ENCODE measurements at regions not wholly inside any gene's neighbourhood (a gene's known extent, or its start where the extent isn't known, plus 50 kb on each side); places are given as distances from the start of the nearest gene placed in this dataset.

DNA sequence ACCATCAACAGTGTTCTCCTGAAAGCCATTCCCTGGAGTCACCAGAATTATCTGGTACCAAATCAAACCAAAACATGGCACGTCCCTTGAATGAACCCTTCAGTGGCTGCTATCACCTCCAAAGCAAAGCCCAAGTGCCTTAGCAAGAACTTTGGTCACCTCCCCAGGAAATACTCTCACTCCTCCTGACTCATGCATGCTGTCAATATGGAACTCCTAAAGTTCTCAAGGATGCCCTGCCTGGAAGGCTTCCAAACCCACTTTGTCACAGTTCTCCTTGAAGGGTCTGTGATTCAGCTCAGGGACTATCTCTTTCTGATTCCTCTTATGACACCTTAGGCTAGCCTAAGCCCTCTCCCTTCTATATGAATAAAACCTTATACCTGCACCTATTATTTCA, 146.1 kb upstream of the RUNX1 start:
- TF ChIP-seq, protein P1, sequence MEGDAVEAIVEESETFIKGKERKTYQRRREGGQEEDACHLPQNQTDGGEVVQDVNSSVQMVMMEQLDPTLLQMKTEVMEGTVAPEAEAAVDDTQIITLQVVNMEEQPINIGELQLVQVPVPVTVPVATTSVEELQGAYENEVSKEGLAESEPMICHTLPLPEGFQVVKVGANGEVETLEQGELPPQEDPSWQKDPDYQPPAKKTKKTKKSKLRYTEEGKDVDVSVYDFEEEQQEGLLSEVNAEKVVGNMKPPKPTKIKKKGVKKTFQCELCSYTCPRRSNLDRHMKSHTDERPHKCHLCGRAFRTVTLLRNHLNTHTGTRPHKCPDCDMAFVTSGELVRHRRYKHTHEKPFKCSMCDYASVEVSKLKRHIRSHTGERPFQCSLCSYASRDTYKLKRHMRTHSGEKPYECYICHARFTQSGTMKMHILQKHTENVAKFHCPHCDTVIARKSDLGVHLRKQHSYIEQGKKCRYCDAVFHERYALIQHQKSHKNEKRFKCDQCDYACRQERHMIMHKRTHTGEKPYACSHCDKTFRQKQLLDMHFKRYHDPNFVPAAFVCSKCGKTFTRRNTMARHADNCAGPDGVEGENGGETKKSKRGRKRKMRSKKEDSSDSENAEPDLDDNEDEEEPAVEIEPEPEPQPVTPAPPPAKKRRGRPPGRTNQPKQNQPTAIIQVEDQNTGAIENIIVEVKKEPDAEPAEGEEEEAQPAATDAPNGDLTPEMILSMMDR (IDR thresholded peaks at IDR 0.05), result no peak
- no peak for TF ChIP-seq POLR2A (IDR thresholded peaks at IDR 0.05)
